ENCODE measurements at regions not wholly inside any gene's neighbourhood (a gene's known extent, or its start where the extent isn't known, plus 50 kb on each side); places are given as distances from the start of the nearest gene placed in this dataset.

DNA sequence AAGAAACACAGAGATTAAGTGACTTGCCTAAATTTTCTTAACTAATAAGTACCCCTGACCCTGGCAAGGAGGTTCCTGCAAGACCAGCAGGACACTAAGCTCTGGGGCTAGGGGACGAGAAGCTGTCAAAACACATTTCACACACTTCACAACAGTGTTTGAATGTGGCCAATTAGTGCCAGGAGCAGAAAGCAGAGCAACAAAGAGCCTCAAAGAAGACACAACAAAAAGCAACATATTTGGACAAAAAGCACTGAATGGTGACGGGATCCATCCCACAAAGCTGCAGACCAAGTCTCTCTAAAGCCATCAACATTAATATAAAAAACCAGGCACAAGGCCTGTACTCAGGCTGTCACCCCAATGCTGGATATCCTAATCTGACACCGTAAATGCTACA, 361.9 kb upstream of the RASGEF1B start:
- H3K4me3 ChIP-seq (ENCODE audit: low read length) = no peak overlapping the region
- H3K4me1 ChIP-seq (ENCODE audit: control insufficient read depth, insufficient read depth, low read length) = peaks cover 3% of the 10 kb centered on the region
- no peak overlapping the region for H3K9ac ChIP-seq (ENCODE audit: low read length)
- no peaks in the 10 kb centered on the region for H3K36me3 ChIP-seq (ENCODE audit: control insufficient read depth, insufficient read depth, low read length, severe bottlenecking)
- no peak for DNase-seq (ENCODE audit: low read depth)
- H3K9me3 ChIP-seq (ENCODE audit: control insufficient read depth, low read length) = no peaks in the 10 kb centered on the region
- peaks cover 6% of the 10 kb centered on the region for H3K27me3 ChIP-seq (replicated peaks; ENCODE audit: control insufficient read depth, insufficient read depth, low read length)

DNA sequence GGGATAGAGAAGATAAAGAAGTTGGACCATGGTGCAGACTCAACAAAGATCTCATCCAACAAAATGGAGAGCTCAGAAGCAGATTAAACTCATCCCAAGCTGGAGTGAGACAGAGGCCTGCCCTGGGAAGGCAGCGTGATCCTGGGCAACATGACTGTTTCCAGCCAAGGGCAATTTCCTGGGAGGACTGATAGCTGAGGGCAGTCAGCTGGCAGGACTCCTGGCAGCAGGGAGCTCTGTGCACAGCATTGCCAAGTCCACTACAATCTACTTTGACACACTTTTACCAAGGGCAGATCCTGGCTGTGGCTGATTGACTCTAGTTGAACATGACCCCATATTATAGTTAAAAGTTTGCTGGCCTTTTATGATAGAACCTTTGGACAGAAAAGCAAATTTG, 357.3 kb upstream of the RASGEF1B start:
- no peak for DNase-seq (ENCODE audit: low read depth)
- H3K36me3 ChIP-seq (ENCODE audit: control insufficient read depth, insufficient read depth, low read length, severe bottlenecking) = no peaks in the 10 kb centered on the region
- no peak overlapping the region for H3K9ac ChIP-seq (ENCODE audit: low read length)
- H3K4me3 ChIP-seq (ENCODE audit: low read length) = no peak overlapping the region
- H3K27me3 ChIP-seq (replicated peaks; ENCODE audit: control insufficient read depth, insufficient read depth, low read length) = no peaks in the 10 kb centered on the region
- no peaks in the 10 kb centered on the region for H3K9me3 ChIP-seq (ENCODE audit: control insufficient read depth, low read length)
- peaks cover 3% of the 10 kb centered on the region for H3K4me1 ChIP-seq (ENCODE audit: control insufficient read depth, insufficient read depth, low read length)

- H3K27me3 ChIP-seq (replicated peaks; ENCODE audit: control insufficient read depth, insufficient read depth, low read length) = no peaks in the 10 kb centered on the region
- no peak overlapping the region for H3K9ac ChIP-seq (ENCODE audit: low read length)
- no peak for DNase-seq (ENCODE audit: low read depth)
- no peaks in the 10 kb centered on the region for H3K36me3 ChIP-seq (ENCODE audit: control insufficient read depth, insufficient read depth, low read length, severe bottlenecking)
- no peak overlapping the region for H3K4me3 ChIP-seq (ENCODE audit: low read length)
- no peaks in the 10 kb centered on the region for H3K9me3 ChIP-seq (ENCODE audit: control insufficient read depth, low read length)
- peaks cover 3% of the 10 kb centered on the region for H3K4me1 ChIP-seq (ENCODE audit: control insufficient read depth, insufficient read depth, low read length)
Observed at GRCh38 chr4:81827577-81828202, 356.0 kb upstream of the RASGEF1B start.

DNA sequence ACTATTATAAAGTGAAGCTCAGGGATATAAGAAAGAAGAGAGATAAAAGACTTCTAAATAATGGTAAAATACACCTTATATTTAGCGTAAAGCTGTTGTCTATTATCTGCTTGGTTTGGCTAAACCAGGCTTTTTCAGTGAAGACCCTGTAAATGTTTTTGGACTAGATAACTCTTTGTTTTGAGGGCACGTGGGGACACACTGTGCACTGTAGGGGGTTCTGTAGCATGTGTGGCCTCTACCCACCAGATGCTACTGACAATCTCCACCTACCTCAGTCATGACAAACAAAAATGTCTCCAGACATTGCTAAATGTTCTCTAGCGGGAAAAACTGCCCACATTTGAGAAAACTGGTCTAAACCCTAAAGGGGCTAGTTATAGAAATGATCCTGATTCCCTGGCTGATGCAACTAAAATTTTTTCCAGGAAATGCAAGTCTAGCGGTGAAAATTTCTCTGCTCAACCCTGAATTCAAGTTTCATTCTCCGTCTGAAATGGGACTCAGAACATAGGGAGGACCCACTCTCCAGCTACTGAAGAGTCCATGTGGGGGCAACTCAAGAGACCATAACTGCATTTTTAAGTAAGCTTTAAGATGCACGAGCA, 355.2 kb upstream of the RASGEF1B start:
- Histone ChIP-seq H3K9me3 (ENCODE audit: control insufficient read depth, low read length) (no peaks in the 10 kb centered on the region), H3K27me3 (replicated peaks; ENCODE audit: control insufficient read depth, insufficient read depth, low read length) (no peaks in the 10 kb centered on the region), H3K4me1 (ENCODE audit: control insufficient read depth, insufficient read depth, low read length) (peaks cover 3% of the 10 kb centered on the region), H3K36me3 (ENCODE audit: control insufficient read depth, insufficient read depth, low read length, severe bottlenecking) (no peaks in the 10 kb centered on the region), H3K4me3 (ENCODE audit: low read length) (no peak overlapping the region), H3K9ac (ENCODE audit: low read length) (no peak overlapping the region)
- no peak for DNase-seq (ENCODE audit: low read depth)

DNA sequence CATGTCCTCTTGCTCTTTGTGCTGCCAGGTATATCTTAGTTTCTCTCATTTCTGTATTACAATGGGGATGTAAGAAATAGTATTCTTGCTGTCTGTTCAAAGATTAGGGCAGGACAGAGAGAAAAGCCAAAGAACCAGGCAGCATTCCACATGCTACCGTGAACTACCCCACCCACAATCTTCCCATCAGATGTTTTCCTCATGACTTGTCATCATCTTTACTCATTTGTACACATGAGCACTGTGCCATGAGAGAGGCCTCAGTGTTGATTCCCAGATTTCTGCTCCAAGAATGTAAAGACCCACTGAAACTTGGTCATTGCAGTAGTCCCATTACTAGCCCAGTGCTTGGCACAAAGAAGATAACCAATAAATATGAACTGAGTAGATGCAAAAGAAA, 354.6 kb upstream of the RASGEF1B start:
- no peaks in the 10 kb centered on the region for H3K27me3 ChIP-seq (replicated peaks; ENCODE audit: control insufficient read depth, insufficient read depth, low read length)
- no peaks in the 10 kb centered on the region for H3K9me3 ChIP-seq (ENCODE audit: control insufficient read depth, low read length)
- no peak overlapping the region for H3K4me3 ChIP-seq (ENCODE audit: low read length)
- peaks cover 3% of the 10 kb centered on the region for H3K4me1 ChIP-seq (ENCODE audit: control insufficient read depth, insufficient read depth, low read length)
- no peak for DNase-seq (ENCODE audit: low read depth)
- no peak overlapping the region for H3K9ac ChIP-seq (ENCODE audit: low read length)
- no peaks in the 10 kb centered on the region for H3K36me3 ChIP-seq (ENCODE audit: control insufficient read depth, insufficient read depth, low read length, severe bottlenecking)

GRCh38 chr4:81818385-81818920, 346.7 kb upstream of the RASGEF1B start:
- H3K9me3 ChIP-seq (ENCODE audit: control insufficient read depth, low read length) = no peaks in the 10 kb centered on the region
- H3K9ac ChIP-seq (ENCODE audit: low read length) = no peak overlapping the region
- peaks cover 5% of the 10 kb centered on the region for H3K27me3 ChIP-seq (replicated peaks; ENCODE audit: control insufficient read depth, insufficient read depth, low read length)
- H3K4me1 ChIP-seq (ENCODE audit: control insufficient read depth, insufficient read depth, low read length) = no peaks in the 10 kb centered on the region
- DNase-seq (ENCODE audit: low read depth) = no peak
- H3K4me3 ChIP-seq (ENCODE audit: low read length) = no peak overlapping the region
- no peaks in the 10 kb centered on the region for H3K36me3 ChIP-seq (ENCODE audit: control insufficient read depth, insufficient read depth, low read length, severe bottlenecking)

- Histone ChIP-seq H3K36me3 (ENCODE audit: control insufficient read depth, insufficient read depth, low read length, severe bottlenecking) (no peaks in the 10 kb centered on the region), H3K9me3 (ENCODE audit: control insufficient read depth, low read length) (no peaks in the 10 kb centered on the region), H3K27me3 (replicated peaks; ENCODE audit: control insufficient read depth, insufficient read depth, low read length) (peaks cover 9% of the 10 kb centered on the region), H3K9ac (ENCODE audit: low read length) (no peak overlapping the region), H3K4me3 (ENCODE audit: low read length) (no peak overlapping the region), H3K4me1 (ENCODE audit: control insufficient read depth, insufficient read depth, low read length) (no peaks in the 10 kb centered on the region)
- no peak for DNase-seq (ENCODE audit: low read depth)
Observed at GRCh38 chr4:81816031-81816761, 344.5 kb upstream of the RASGEF1B start.

- no peak for DNase-seq (ENCODE audit: low read depth)
Observed at GRCh38 chr4:81814987-81815541, 343.4 kb upstream of the RASGEF1B start.

DNA sequence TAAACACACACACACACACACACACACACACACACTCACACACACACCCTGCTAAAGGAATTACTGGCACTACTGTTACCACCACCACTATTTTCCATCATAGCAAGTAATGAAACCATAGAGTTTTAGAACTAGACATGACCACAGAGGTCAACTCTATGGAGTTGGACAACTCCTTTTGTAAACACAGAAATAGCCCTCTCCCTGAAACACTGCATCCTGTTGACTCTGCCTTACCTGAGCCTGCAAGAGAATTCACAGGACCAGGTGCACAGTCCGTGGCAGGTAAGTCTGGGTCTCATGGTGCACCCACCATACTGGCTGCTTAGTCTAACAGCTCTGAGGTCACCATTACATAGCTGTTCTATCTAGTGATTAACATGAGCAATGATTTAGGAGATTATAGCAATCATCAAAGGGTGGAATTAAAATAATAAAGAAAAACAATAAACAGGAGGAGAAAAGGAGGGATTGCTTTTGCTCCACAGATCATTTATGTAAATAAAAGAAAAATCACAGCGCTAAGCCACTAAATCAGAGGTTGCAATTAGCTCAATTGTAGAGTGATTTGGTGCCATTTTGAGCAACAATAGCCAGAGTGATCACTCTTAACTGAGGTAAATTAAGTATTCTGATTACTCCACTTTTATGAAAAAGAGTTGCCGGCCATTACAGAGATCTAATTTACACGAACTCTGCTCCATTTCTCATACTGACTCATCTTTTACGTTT, 340.0 kb upstream of the RASGEF1B start:
- no peaks in the 10 kb centered on the region for H3K36me3 ChIP-seq (ENCODE audit: control insufficient read depth, insufficient read depth, low read length, severe bottlenecking)

More at GRCh38 chr4:81814987-81815541, 343.4 kb upstream of the RASGEF1B start:
- H3K9ac ChIP-seq (ENCODE audit: low read length) = no peak overlapping the region
- no peak overlapping the region for H3K4me3 ChIP-seq (ENCODE audit: low read length)
- no peaks in the 10 kb centered on the region for H3K36me3 ChIP-seq (ENCODE audit: control insufficient read depth, insufficient read depth, low read length, severe bottlenecking)
- no peaks in the 10 kb centered on the region for H3K9me3 ChIP-seq (ENCODE audit: control insufficient read depth, low read length)
- peaks cover 4% of the 10 kb centered on the region for H3K27me3 ChIP-seq (replicated peaks; ENCODE audit: control insufficient read depth, insufficient read depth, low read length)
- no peaks in the 10 kb centered on the region for H3K4me1 ChIP-seq (ENCODE audit: control insufficient read depth, insufficient read depth, low read length)

GRCh38 chr4:81808011-81808672, 336.4 kb upstream of the RASGEF1B start:
- H3K9me3 ChIP-seq (ENCODE audit: control insufficient read depth, low read length) = no peaks in the 10 kb centered on the region
- H3K36me3 ChIP-seq (ENCODE audit: control insufficient read depth, insufficient read depth, low read length, severe bottlenecking) = no peaks in the 10 kb centered on the region
- peaks cover 5% of the 10 kb centered on the region for H3K4me1 ChIP-seq (ENCODE audit: control insufficient read depth, insufficient read depth, low read length)
- peaks cover 26% of the 10 kb centered on the region for H3K27me3 ChIP-seq (replicated peaks; ENCODE audit: control insufficient read depth, insufficient read depth, low read length)
- H3K4me3 ChIP-seq (ENCODE audit: low read length) = no peak overlapping the region
- no peak for DNase-seq (ENCODE audit: low read depth)
- H3K9ac ChIP-seq (ENCODE audit: low read length) = no peak overlapping the region

More for the DNA sequence above, 340.0 kb upstream of the RASGEF1B start:
- no peak for DNase-seq (ENCODE audit: low read depth)
- peaks cover 10% of the 10 kb centered on the region for H3K27me3 ChIP-seq (replicated peaks; ENCODE audit: control insufficient read depth, insufficient read depth, low read length)
- H3K9me3 ChIP-seq (ENCODE audit: control insufficient read depth, low read length) = no peaks in the 10 kb centered on the region
- no peak overlapping the region for H3K4me3 ChIP-seq (ENCODE audit: low read length)
- no peak overlapping the region for H3K9ac ChIP-seq (ENCODE audit: low read length)
- peaks cover 5% of the 10 kb centered on the region for H3K4me1 ChIP-seq (ENCODE audit: control insufficient read depth, insufficient read depth, low read length)

Data from adipocyte (in vitro differentiated cells).